ENCODE measurements at regions not wholly inside any gene's neighbourhood (a gene's known extent, or its start where the extent isn't known, plus 50 kb on each side); places are given as distances from the start of the nearest gene placed in this dataset.

DNA sequence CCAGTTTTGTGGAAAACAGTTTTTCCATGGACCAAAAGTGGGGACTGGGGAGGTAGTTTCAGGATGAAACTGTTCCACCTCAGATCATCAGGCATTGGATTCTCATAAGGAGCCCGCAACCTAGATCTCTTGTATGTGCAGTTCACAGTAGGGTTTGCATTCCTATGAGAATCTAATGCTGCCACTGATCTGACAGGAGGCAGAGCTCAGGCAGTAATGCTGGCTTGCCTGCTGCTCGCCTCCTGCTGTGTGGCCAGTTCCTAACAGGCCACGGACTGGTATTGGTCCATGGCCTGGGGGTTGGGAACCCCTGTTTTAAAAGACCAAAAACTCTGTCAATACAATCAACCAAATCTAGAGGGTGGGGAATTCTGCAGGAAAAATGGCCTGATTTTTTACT lies 100.0 kb upstream of the EOLA2 start:
- POLR2A ChIA-PET = interaction anchor here (0.6 kb wide), 1 partner anchor 10 kb away, joined by 3 read pairs; no protein-coding TSS in a partner anchor
- Histone ChIP-seq H3K9me3 (ENCODE audit: control insufficient read depth, insufficient read depth, low read depth, low read length) (no peaks in the 10 kb centered on the region), H3K4me1 (ENCODE audit: control insufficient read depth, insufficient read depth, low read length) (peaks cover 8% of the 10 kb centered on the region; the same call in 1 of the 2 replicates), H3K27ac (ENCODE audit: low read length) (no peak overlapping the region), H3K4me3 (ENCODE audit: low read depth in 2 of 2, low read length in 2 of 2) (no peak overlapping the region), H3K36me3 (ENCODE audit: control insufficient read depth, insufficient read depth, low read length) (no peaks in the 10 kb centered on the region), H3K27me3 (ENCODE audit: control insufficient read depth, insufficient read depth, low read length) (no peaks in the 10 kb centered on the region)
- no peak for DNase-seq (ENCODE audit: low read depth, low spot score)
- in situ Hi-C loops (cut with HindIII; ENCODE audit: low pct_unique_long_range_greater_than_20kb, low sequenced_read_pairs) = no loop called here
- CTCF ChIA-PET = no interaction called here
- intact Hi-C loops (cut with micrococcal nuclease; ENCODE audit: unreplicated experiment) = no loop called here
- TF ChIP-seq REST (IDR thresholded peaks at IDR 0.05; ENCODE audit: insufficient read depth in 1 of 2, low read depth in 2 of 2, low read length in 1 of 2) (no peak), SIN3A (IDR thresholded peaks at IDR 0.05; ENCODE audit: borderline replicate concordance, insufficient read depth, low read depth, low read length) (no peak), CTCF (IDR thresholded peaks at IDR 0.05) (no peak), TCF7L2 (IDR thresholded peaks at IDR 0.05; ENCODE audit: low read depth, low read length) (no peak), POLR2AphosphoS5 (IDR thresholded peaks at IDR 0.05; ENCODE audit: low read depth, low read length) (no peak)
- no peak for ATAC-seq
- no TSS peak for BruUV-seq (replicated peaks)

- Histone ChIP-seq H3K4me3 (ENCODE audit: low read depth in 2 of 2, low read length in 2 of 2) (no peak overlapping the region), H3K4me1 (ENCODE audit: control insufficient read depth, insufficient read depth, low read length) (peaks cover 8% of the 10 kb centered on the region; the same call in 1 of the 2 replicates), H3K27ac (ENCODE audit: low read length) (no peak overlapping the region), H3K27me3 (ENCODE audit: control insufficient read depth, insufficient read depth, low read length) (no peaks in the 10 kb centered on the region), H3K36me3 (ENCODE audit: control insufficient read depth, insufficient read depth, low read length) (no peaks in the 10 kb centered on the region), H3K9me3 (ENCODE audit: control insufficient read depth, insufficient read depth, low read depth, low read length) (no peaks in the 10 kb centered on the region)
- POLR2A ChIA-PET = interaction anchor here (0.6 kb wide), 1 partner anchor 11 kb away, joined by 3 read pairs; no protein-coding TSS in a partner anchor
- no peak for TF ChIP-seq POLR2AphosphoS5 (IDR thresholded peaks at IDR 0.05; ENCODE audit: low read depth, low read length)
- TF ChIP-seq REST (IDR thresholded peaks at IDR 0.05; ENCODE audit: insufficient read depth in 1 of 2, low read depth in 2 of 2, low read length in 1 of 2) = no peak
- TF ChIP-seq SIN3A (IDR thresholded peaks at IDR 0.05; ENCODE audit: borderline replicate concordance, insufficient read depth, low read depth, low read length) = no peak
- TF ChIP-seq TCF7L2 (IDR thresholded peaks at IDR 0.05; ENCODE audit: low read depth, low read length) = no peak
- TF ChIP-seq CTCF (IDR thresholded peaks at IDR 0.05) = no peak
- intact Hi-C loops (cut with micrococcal nuclease; ENCODE audit: unreplicated experiment) (no loop called here), in situ Hi-C loops (cut with HindIII; ENCODE audit: low pct_unique_long_range_greater_than_20kb, low sequenced_read_pairs) (no loop called here)
- ATAC-seq (no peak), DNase-seq (ENCODE audit: low read depth, low spot score) (no peak)
- BruUV-seq (replicated peaks) = no TSS peak
- CTCF ChIA-PET = no interaction called here
Observed at GRCh38 chrX:150038986-150039599, 100.8 kb upstream of the EOLA2 start.

All from Panc1 (cell line).